CD14-positive monocyte (primary cell): ENCODE measurements at regions not wholly inside any gene's neighbourhood (a gene's known extent, or its start where the extent isn't known, plus 50 kb on each side); places are given as distances from the start of the nearest gene placed in this dataset.
"Not testable (repeated sequence)": the region's sequence is repeated elsewhere in the genome, so short reads cannot be mapped to it uniquely, and the experiment has no call there.

ENCODE experiments used
- DNase-seq, 3 donors: peaks; one replicate each; pipeline ENCODE4 v3.0.0-alpha.2; 2011 to 2022
- H2AFZ ChIP-seq: 2 replicates; pipeline ENCODE4 v1.6.0; 2012; ENCODE audit warnings: mild to moderate bottlenecking, low read depth, low read length, inconsistent platforms; ENCODE audit not compliant: insufficient read depth, poor library complexity, severe bottlenecking
- H3K27ac ChIP-seq, 2 donors: 1 replicate in 1 of 2; 2 replicates in 1 of 2; pipeline ENCODE4 v1.5.1; 2012 to 2013; ENCODE audit warnings: low read length in 2 of 2, control low read depth in 1 of 2, inconsistent platforms in 1 of 2, low read depth in 1 of 2, mild to moderate bottlenecking in 1 of 2
- H3K27me3 ChIP-seq, 2 donors: one replicate each; pipeline versions ENCODE4 v1.6.0 to v1.6.1; 2011 to 2013; ENCODE audit warnings: low read length in 2 of 2; ENCODE audit not compliant: control insufficient read depth in 2 of 2, insufficient read depth in 2 of 2
- H3K36me3 ChIP-seq, 2 donors: replicated peaks in 1 of 2; 1 replicate in 1 of 2; 2 replicates in 1 of 2; pipeline versions ENCODE4 v1.5.1 to v1.6.1; 2012 to 2013; ENCODE audit warnings: low read length in 2 of 2, control low read depth in 1 of 2, inconsistent platforms in 1 of 2, mild to moderate bottlenecking in 1 of 2; ENCODE audit not compliant: insufficient read depth in 2 of 2, control insufficient read depth in 1 of 2
- H3K4me1 ChIP-seq, 2 donors: 1 replicate in 1 of 2; 2 replicates in 1 of 2; pipeline versions ENCODE4 v1.5.1 to v1.6.1; 2012 to 2013; ENCODE audit warnings: low read length in 2 of 2, control low read depth in 1 of 2, inconsistent platforms in 1 of 2, mild to moderate bottlenecking in 1 of 2, moderate library complexity in 1 of 2; ENCODE audit not compliant: insufficient read depth in 2 of 2, control insufficient read depth in 1 of 2
- H3K4me2 ChIP-seq: replicated peaks from 2 replicates; pipeline ENCODE3; 2012; ENCODE audit warnings: low read length, moderate library complexity, mild to moderate bottlenecking; ENCODE audit not compliant: poor library complexity, severe bottlenecking; ENCODE audit errors: extremely low read depth
- H3K4me3 ChIP-seq, 3 experiments: fragments of 200-600 bp in 1 of 3; sonication (generic) in 1 of 3; replicated peaks in 1 of 3; 1 replicate in 2 of 3; 2 replicates in 1 of 3; pipeline ENCODE4 v1.5.1; 2011 to 2013; ENCODE audit warnings: low read length in 3 of 3, mild to moderate bottlenecking in 3 of 3, control low read depth in 2 of 3, low read depth in 2 of 3, inconsistent platforms in 1 of 3, moderate library complexity in 1 of 3
- H3K79me2 ChIP-seq: 2 replicates; pipeline ENCODE4 v1.6.0; 2012; ENCODE audit warnings: mild to moderate bottlenecking, control low read depth, inconsistent platforms, low read length, moderate library complexity; ENCODE audit not compliant: insufficient read depth
- H3K9ac ChIP-seq: 2 replicates; pipeline ENCODE4 v1.6.0; 2017; ENCODE audit warnings: low read length, mild to moderate bottlenecking; ENCODE audit not compliant: insufficient read depth, poor library complexity, severe bottlenecking
- H3K9me3 ChIP-seq, 2 donors: replicated peaks in 1 of 2; 1 replicate in 1 of 2; 2 replicates in 1 of 2; pipeline versions ENCODE4 v1.5.1 to v1.6.1; 2012 to 2013; ENCODE audit warnings: low read length in 2 of 2, control low read depth in 1 of 2; ENCODE audit not compliant: control insufficient read depth in 1 of 2, insufficient read depth in 1 of 2
- H4K20me1 ChIP-seq: 2 replicates; pipeline ENCODE4 v1.6.0; 2012; ENCODE audit warnings: mild to moderate bottlenecking, low read length, control low read depth, moderate library complexity; ENCODE audit not compliant: insufficient read depth
- H3K27ac Mint-ChIP-seq, 7 donors: one replicate each; pipeline ENCODE4 v1.8.0; 2020; ENCODE audit warnings: mild to moderate bottlenecking in 7 of 7, mixed read lengths in 7 of 7, moderate library complexity in 6 of 7, inconsistent platforms in 2 of 7
- H3K27me3 Mint-ChIP-seq, 3 donors: one replicate each; pipeline ENCODE4 v1.8.0; 2021 to 2022; ENCODE audit warnings: low read depth in 3 of 3, mild to moderate bottlenecking in 3 of 3, mixed read lengths in 3 of 3, moderate library complexity in 3 of 3, inconsistent platforms in 1 of 3
- H3K36me3 Mint-ChIP-seq, 2 donors: one replicate each; pipeline ENCODE4 v1.8.0; 2020; ENCODE audit warnings: mixed read lengths in 2 of 2, inconsistent platforms in 1 of 2, mild to moderate bottlenecking in 1 of 2
- H3K4me1 Mint-ChIP-seq: one replicate; pipeline ENCODE4 v1.8.0; 2020; ENCODE audit warnings: mild to moderate bottlenecking, mixed read lengths
- H3K4me3 Mint-ChIP-seq, 2 donors: one replicate each; pipeline ENCODE4 v1.8.0; 2020; ENCODE audit warnings: mild to moderate bottlenecking in 2 of 2, mixed read lengths in 2 of 2, moderate library complexity in 1 of 2
- H3K9me3 Mint-ChIP-seq, 7 donors: one replicate each; pipeline ENCODE4 v1.8.0; 2020 to 2022; ENCODE audit warnings: mixed read lengths in 7 of 7, mild to moderate bottlenecking in 6 of 7, moderate library complexity in 6 of 7, inconsistent platforms in 2 of 7
- CTCF ChIP-seq: fragments of 200-600 bp; IDR thresholded peaks from one replicate; pipeline ENCODE4 v1.8.0; 2022; ENCODE audit warnings: antibody characterized with exemption, mild to moderate bottlenecking
- WGBS: methylation state at CpG from one replicate; pipeline ENCODE4 v1.1.5; 2013; ENCODE audit warnings: missing lambda C conversion rate; ENCODE audit not compliant: insufficient coverage; 5-methylcytosine and 5-hydroxymethylcytosine counted together
- intact Hi-C, 2 donors: fragments of 100-400 bp; cut with micrococcal nuclease; formaldehyde crosslinking; loops; one replicate each; pipeline versions ENCODE4 v1.15.0 to v1.15.1; 2023

- H3K27me3 ChIP-seq, H3K27me3 Mint-ChIP-seq, H3K9me3 ChIP-seq, H3K9me3 Mint-ChIP-seq, intact Hi-C loops, H3K36me3 ChIP-seq, H3K9ac ChIP-seq, H3K4me3 Mint-ChIP-seq, DNase-seq, H4K20me1 ChIP-seq, H3K79me2 ChIP-seq, H3K4me3 ChIP-seq, H3K4me1 ChIP-seq, H2AFZ ChIP-seq, H3K27ac ChIP-seq, H3K27ac Mint-ChIP-seq, H3K4me1 Mint-ChIP-seq, H3K36me3 Mint-ChIP-seq, H3K4me2 ChIP-seq: not testable (repeated sequence)
- 89% methylated on average over 4 of the region's 12 CpGs for WGBS
These were observed 505.5 kb downstream of the GRIN2A start for GRCh38 chr16:9676560-9677300.

GRCh38 chr16:9677301-9677653 is 505.0 kb downstream of the GRIN2A start:
- Histone ChIP-seq H2AFZ (no peak overlapping the region), H3K79me2 (no peaks in the 10 kb centered on the region), H3K4me3 (no peak overlapping the region), H3K27me3 (no peaks in the 10 kb centered on the region), H3K4me2 (no peak overlapping the region), H3K4me1 (no peaks in the 10 kb centered on the region), H4K20me1 (no peaks in the 10 kb centered on the region), H3K36me3 (no peaks in the 10 kb centered on the region), H3K9ac (no peak overlapping the region), H3K9me3 (no peaks in the 10 kb centered on the region), H3K27ac (no peak overlapping the region)
- Mint-ChIP-seq H3K27ac (no peak overlapping the region), H3K9me3 (peaks cover 0 to 4% (median 0%) of the 10 kb centered on the region in 7 donors), H3K4me1 (no peaks in the 10 kb centered on the region), H3K36me3 (no peaks in the 10 kb centered on the region), H3K27me3 (peaks cover 0 to 5% (median 0%) of the 10 kb centered on the region in 3 donors), H3K4me3 (no peak overlapping the region)
- intact Hi-C loops = no loop called here
- 60% methylated on average over 1 of the region's 3 CpGs for WGBS
- DNase-seq = no peak
- no peak for TF ChIP-seq CTCF
